ENCODE measurements at regions not wholly inside any gene's neighbourhood (a gene's known extent, or its start where the extent isn't known, plus 50 kb on each side); places are given as distances from the start of the nearest gene placed in this dataset.
A peak's percentile ranks its signal among the peaks of the same experiment; 100 is the strongest.

GRCh38 chr13:90177512-90177911 lies 1170.0 kb upstream of the MIR17HG start:
- ChIA-PET CTCF (no interaction called here), POLR2A (ENCODE audit: unreplicated experiment) (no interaction called here)
- H3K9me3 ChIP-seq (ENCODE audit: low read length) = no peaks in the 10 kb centered on the region
- H3K4me1 ChIP-seq (ENCODE audit: insufficient read depth, low read length) = no peaks in the 10 kb centered on the region
- ATAC-seq (no peak), DNase-seq (no peak)
- H3K36me3 ChIP-seq (ENCODE audit: low read depth, low read length) = no peaks in the 10 kb centered on the region
- H3K9ac ChIP-seq (ENCODE audit: low read length) = no peak overlapping the region
- H2AFZ ChIP-seq (ENCODE audit: low read length) = no peak overlapping the region
- intact Hi-C loops (cut with micrococcal nuclease) = no loop called here
- H4K20me1 ChIP-seq (ENCODE audit: low read length) = no peaks in the 10 kb centered on the region
- H3K9me2 ChIP-seq (replicated peaks; ENCODE audit: low read length) = no peaks in the 10 kb centered on the region
- no TSS peak for BruUV-seq (replicated peaks)
- H3K27ac ChIP-seq (ENCODE audit: low read length) = no peak overlapping the region
- H3K27me3 ChIP-seq (ENCODE audit: low read length) = no peaks in the 10 kb centered on the region
- H3F3A ChIP-seq (ENCODE audit: low read length, unreplicated experiment) = no peaks in the 10 kb centered on the region
- no peak overlapping the region for H3K4me3 ChIP-seq (ENCODE audit: low read length)
- no peak overlapping the region for H3K4me2 ChIP-seq (ENCODE audit: low read length)
- TF ChIP-seq CTCF (conservative IDR thresholded peaks at IDR 0.05; ENCODE audit: low read depth, low read length) = no peak
- no peak for TF ChIP-seq EZH2phosphoT487 (IDR thresholded peaks at IDR 0.05; ENCODE audit: borderline replicate concordance, low read length)
- no peak for TF ChIP-seq EZH2 (IDR thresholded peaks at IDR 0.05; ENCODE audit: low read length, unreplicated experiment)
- H3K79me2 ChIP-seq (ENCODE audit: low read length) = no peaks in the 10 kb centered on the region

DNA sequence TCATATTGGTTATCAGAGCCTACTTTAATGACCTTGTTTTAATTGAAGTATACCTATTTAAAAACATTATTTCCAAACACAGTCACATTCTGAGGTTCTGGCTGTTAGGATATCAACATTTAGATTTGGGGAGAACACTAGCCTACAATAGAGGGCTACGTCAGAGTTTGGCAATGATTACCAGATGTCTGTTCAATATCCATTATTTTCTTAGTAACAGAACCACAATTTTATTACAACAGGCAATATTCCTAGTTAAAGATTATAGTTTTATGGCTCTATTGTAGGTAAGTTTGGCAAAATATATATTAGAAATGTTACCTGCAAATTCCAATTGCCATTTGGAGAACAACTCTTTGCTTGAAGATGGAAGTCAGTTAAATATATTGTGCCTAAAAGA lies 1163.1 kb upstream of the MIR17HG start:
- Histone ChIP-seq H2AFZ (ENCODE audit: low read length) (no peak overlapping the region), H4K20me1 (ENCODE audit: low read length) (no peaks in the 10 kb centered on the region), H3K9me3 (ENCODE audit: low read length) (no peaks in the 10 kb centered on the region), H3K4me2 (ENCODE audit: low read length) (no peak overlapping the region), H3K9me2 (replicated peaks; ENCODE audit: low read length) (no peaks in the 10 kb centered on the region), H3K79me2 (ENCODE audit: low read length) (no peaks in the 10 kb centered on the region), H3K4me1 (ENCODE audit: insufficient read depth, low read length) (no peaks in the 10 kb centered on the region), H3K27ac (ENCODE audit: low read length) (no peak overlapping the region), H3K9ac (ENCODE audit: low read length) (no peak overlapping the region), H3K27me3 (ENCODE audit: low read length) (no peaks in the 10 kb centered on the region), H3F3A (ENCODE audit: low read length, unreplicated experiment) (no peaks in the 10 kb centered on the region), H3K36me3 (ENCODE audit: low read depth, low read length) (no peaks in the 10 kb centered on the region), H3K4me3 (ENCODE audit: low read length) (no peak overlapping the region)
- intact Hi-C loops (cut with micrococcal nuclease) = no loop called here
- BruUV-seq (replicated peaks) = no TSS peak
- TF ChIP-seq CTCF (conservative IDR thresholded peaks at IDR 0.05; ENCODE audit: low read depth, low read length) (no peak), EZH2 (IDR thresholded peaks at IDR 0.05; ENCODE audit: low read length, unreplicated experiment) (no peak), EZH2phosphoT487 (IDR thresholded peaks at IDR 0.05; ENCODE audit: borderline replicate concordance, low read length) (no peak)
- ATAC-seq = no peak
- ChIA-PET CTCF (no interaction called here), POLR2A (ENCODE audit: unreplicated experiment) (no interaction called here)
- no peak for DNase-seq

- ATAC-seq (peak; percentile 79), DNase-seq (peak; percentile 41)
- Histone ChIP-seq H2AFZ (ENCODE audit: low read length) (no peak overlapping the region), H3F3A (ENCODE audit: low read length, unreplicated experiment) (no peaks in the 10 kb centered on the region), H3K4me3 (ENCODE audit: low read length) (no peak overlapping the region), H3K9me2 (replicated peaks; ENCODE audit: low read length) (no peaks in the 10 kb centered on the region), H3K4me1 (ENCODE audit: insufficient read depth, low read length) (no peaks in the 10 kb centered on the region), H3K36me3 (ENCODE audit: low read depth, low read length) (no peaks in the 10 kb centered on the region), H4K20me1 (ENCODE audit: low read length) (no peaks in the 10 kb centered on the region), H3K27ac (ENCODE audit: low read length) (no peak overlapping the region), H3K9ac (ENCODE audit: low read length) (no peak overlapping the region), H3K9me3 (ENCODE audit: low read length) (no peaks in the 10 kb centered on the region), H3K4me2 (ENCODE audit: low read length) (no peak overlapping the region), H3K27me3 (ENCODE audit: low read length) (no peaks in the 10 kb centered on the region), H3K79me2 (ENCODE audit: low read length) (no peaks in the 10 kb centered on the region)
- TF ChIP-seq EZH2phosphoT487 (IDR thresholded peaks at IDR 0.05; ENCODE audit: borderline replicate concordance, low read length) (no peak), CTCF (conservative IDR thresholded peaks at IDR 0.05; ENCODE audit: low read depth, low read length) (no peak), EZH2 (IDR thresholded peaks at IDR 0.05; ENCODE audit: low read length, unreplicated experiment) (no peak)
- CTCF ChIA-PET = no interaction called here
- intact Hi-C loops (cut with micrococcal nuclease) = no loop called here
- POLR2A ChIA-PET (ENCODE audit: unreplicated experiment) = no interaction called here
- BruUV-seq (replicated peaks) = no TSS peak
Observed at GRCh38 chr13:90185734-90186133, 1161.8 kb upstream of the MIR17HG start.
